CD14-positive monocyte (primary cell): ENCODE measurements at regions not wholly inside any gene's neighbourhood (a gene's known extent, or its start where the extent isn't known, plus 50 kb on each side); places are given as distances from the start of the nearest gene placed in this dataset.

Experiments
- DNase-seq, 3 donors: peaks; one replicate each; pipeline ENCODE4 v3.0.0-alpha.2; 2011 to 2022
- H2AFZ ChIP-seq: 2 replicates; pipeline ENCODE4 v1.6.0; 2012; ENCODE audit warnings: mild to moderate bottlenecking, low read depth, low read length, inconsistent platforms; ENCODE audit not compliant: insufficient read depth, poor library complexity, severe bottlenecking
- H3K27ac ChIP-seq, 2 donors: 1 replicate in 1 of 2; 2 replicates in 1 of 2; pipeline ENCODE4 v1.5.1; 2012 to 2013; ENCODE audit warnings: low read length in 2 of 2, control low read depth in 1 of 2, inconsistent platforms in 1 of 2, low read depth in 1 of 2, mild to moderate bottlenecking in 1 of 2
- H3K27me3 ChIP-seq, 2 donors: one replicate each; pipeline versions ENCODE4 v1.6.0 to v1.6.1; 2011 to 2013; ENCODE audit warnings: low read length in 2 of 2; ENCODE audit not compliant: control insufficient read depth in 2 of 2, insufficient read depth in 2 of 2
- H3K36me3 ChIP-seq, 2 donors: replicated peaks in 1 of 2; 1 replicate in 1 of 2; 2 replicates in 1 of 2; pipeline versions ENCODE4 v1.5.1 to v1.6.1; 2012 to 2013; ENCODE audit warnings: low read length in 2 of 2, control low read depth in 1 of 2, inconsistent platforms in 1 of 2, mild to moderate bottlenecking in 1 of 2; ENCODE audit not compliant: insufficient read depth in 2 of 2, control insufficient read depth in 1 of 2
- H3K4me1 ChIP-seq, 2 donors: 1 replicate in 1 of 2; 2 replicates in 1 of 2; pipeline versions ENCODE4 v1.5.1 to v1.6.1; 2012 to 2013; ENCODE audit warnings: low read length in 2 of 2, control low read depth in 1 of 2, inconsistent platforms in 1 of 2, mild to moderate bottlenecking in 1 of 2, moderate library complexity in 1 of 2; ENCODE audit not compliant: insufficient read depth in 2 of 2, control insufficient read depth in 1 of 2
- H3K4me2 ChIP-seq: replicated peaks from 2 replicates; pipeline ENCODE3; 2012; ENCODE audit warnings: low read length, moderate library complexity, mild to moderate bottlenecking; ENCODE audit not compliant: poor library complexity, severe bottlenecking; ENCODE audit errors: extremely low read depth
- H3K4me3 ChIP-seq, 3 experiments: fragments of 200-600 bp in 1 of 3; sonication (generic) in 1 of 3; replicated peaks in 1 of 3; 1 replicate in 2 of 3; 2 replicates in 1 of 3; pipeline ENCODE4 v1.5.1; 2011 to 2013; ENCODE audit warnings: low read length in 3 of 3, mild to moderate bottlenecking in 3 of 3, control low read depth in 2 of 3, low read depth in 2 of 3, inconsistent platforms in 1 of 3, moderate library complexity in 1 of 3
- H3K79me2 ChIP-seq: 2 replicates; pipeline ENCODE4 v1.6.0; 2012; ENCODE audit warnings: mild to moderate bottlenecking, control low read depth, inconsistent platforms, low read length, moderate library complexity; ENCODE audit not compliant: insufficient read depth
- H3K9ac ChIP-seq: 2 replicates; pipeline ENCODE4 v1.6.0; 2017; ENCODE audit warnings: low read length, mild to moderate bottlenecking; ENCODE audit not compliant: insufficient read depth, poor library complexity, severe bottlenecking
- H3K9me3 ChIP-seq, 2 donors: replicated peaks in 1 of 2; 1 replicate in 1 of 2; 2 replicates in 1 of 2; pipeline versions ENCODE4 v1.5.1 to v1.6.1; 2012 to 2013; ENCODE audit warnings: low read length in 2 of 2, control low read depth in 1 of 2; ENCODE audit not compliant: control insufficient read depth in 1 of 2, insufficient read depth in 1 of 2
- H4K20me1 ChIP-seq: 2 replicates; pipeline ENCODE4 v1.6.0; 2012; ENCODE audit warnings: mild to moderate bottlenecking, low read length, control low read depth, moderate library complexity; ENCODE audit not compliant: insufficient read depth
- H3K27ac Mint-ChIP-seq, 7 donors: one replicate each; pipeline ENCODE4 v1.8.0; 2020; ENCODE audit warnings: mild to moderate bottlenecking in 7 of 7, mixed read lengths in 7 of 7, moderate library complexity in 6 of 7, inconsistent platforms in 2 of 7
- H3K27me3 Mint-ChIP-seq, 3 donors: one replicate each; pipeline ENCODE4 v1.8.0; 2021 to 2022; ENCODE audit warnings: low read depth in 3 of 3, mild to moderate bottlenecking in 3 of 3, mixed read lengths in 3 of 3, moderate library complexity in 3 of 3, inconsistent platforms in 1 of 3
- H3K36me3 Mint-ChIP-seq, 2 donors: one replicate each; pipeline ENCODE4 v1.8.0; 2020; ENCODE audit warnings: mixed read lengths in 2 of 2, inconsistent platforms in 1 of 2, mild to moderate bottlenecking in 1 of 2
- H3K4me1 Mint-ChIP-seq: one replicate; pipeline ENCODE4 v1.8.0; 2020; ENCODE audit warnings: mild to moderate bottlenecking, mixed read lengths
- H3K4me3 Mint-ChIP-seq, 2 donors: one replicate each; pipeline ENCODE4 v1.8.0; 2020; ENCODE audit warnings: mild to moderate bottlenecking in 2 of 2, mixed read lengths in 2 of 2, moderate library complexity in 1 of 2
- H3K9me3 Mint-ChIP-seq, 7 donors: one replicate each; pipeline ENCODE4 v1.8.0; 2020 to 2022; ENCODE audit warnings: mixed read lengths in 7 of 7, mild to moderate bottlenecking in 6 of 7, moderate library complexity in 6 of 7, inconsistent platforms in 2 of 7
- WGBS: methylation state at CpG from one replicate; pipeline ENCODE4 v1.1.5; 2013; ENCODE audit warnings: missing lambda C conversion rate; ENCODE audit not compliant: insufficient coverage; 5-methylcytosine and 5-hydroxymethylcytosine counted together
- intact Hi-C, 2 donors: fragments of 100-400 bp; cut with micrococcal nuclease; formaldehyde crosslinking; loops; one replicate each; pipeline versions ENCODE4 v1.15.0 to v1.15.1; 2023
- TF ChIP-seq, protein P1 (sequence below): fragments of 200-600 bp; IDR thresholded peaks from one replicate; pipeline ENCODE4 v1.8.0; 2022; ENCODE audit warnings: antibody characterized with exemption, mild to moderate bottlenecking

DNA sequence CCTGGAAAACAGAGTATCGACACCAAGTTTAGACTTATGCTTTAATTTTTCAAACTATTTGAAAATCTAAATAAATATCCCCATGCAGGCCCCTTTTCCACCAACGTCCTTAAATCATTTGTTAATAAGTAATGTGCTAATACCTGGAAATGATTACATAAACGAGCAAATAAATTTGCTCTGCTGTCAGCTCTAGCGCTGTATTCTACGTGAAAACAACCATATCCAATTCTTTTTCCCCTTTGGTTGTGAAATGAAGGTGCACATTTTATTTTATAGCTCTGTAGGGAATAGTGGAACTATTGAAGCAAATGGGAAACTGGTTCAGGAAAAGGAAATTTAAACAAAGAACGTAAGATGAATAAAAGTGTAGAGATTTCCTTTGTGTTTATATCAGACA lies 137.7 kb upstream of the ZNF608 start:
- no CpG with 5 or more reads among the region's 6 CpGs for WGBS

DNA sequence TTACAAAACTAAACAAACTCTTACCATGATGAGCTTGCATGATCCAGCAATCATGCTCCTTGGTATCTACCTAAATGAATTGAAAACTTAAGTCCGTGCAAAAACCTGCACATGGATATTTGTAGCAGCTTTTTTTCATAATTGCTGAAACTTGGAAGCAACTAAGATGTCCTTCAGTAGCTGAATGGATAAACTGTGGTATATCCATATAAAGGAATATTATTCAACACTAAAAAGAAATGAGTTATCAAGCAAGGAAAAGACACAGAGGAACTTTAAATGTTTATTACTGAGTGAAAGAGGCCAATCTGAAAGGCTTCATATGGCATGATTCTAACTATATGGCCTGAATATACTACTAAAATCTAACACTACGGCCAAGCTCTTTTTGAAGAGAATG lies 139.1 kb upstream of the ZNF608 start:
- no peak overlapping the region for H3K9ac ChIP-seq
- H3K4me3 ChIP-seq = no peak overlapping the region
- Mint-ChIP-seq H3K27ac (no peak overlapping the region), H3K36me3 (no peaks in the 10 kb centered on the region), H3K9me3 (no peaks in the 10 kb centered on the region), H3K4me1 (peaks cover 8% of the 10 kb centered on the region), H3K27me3 (peaks cover 0 to 3% (median 0%) of the 10 kb centered on the region in 3 donors), H3K4me3 (no peak overlapping the region)
- H4K20me1 ChIP-seq = no peaks in the 10 kb centered on the region
- H3K36me3 ChIP-seq = no peaks in the 10 kb centered on the region
- no peak overlapping the region for H3K4me2 ChIP-seq
- no peak for DNase-seq
- TF ChIP-seq, protein P1, sequence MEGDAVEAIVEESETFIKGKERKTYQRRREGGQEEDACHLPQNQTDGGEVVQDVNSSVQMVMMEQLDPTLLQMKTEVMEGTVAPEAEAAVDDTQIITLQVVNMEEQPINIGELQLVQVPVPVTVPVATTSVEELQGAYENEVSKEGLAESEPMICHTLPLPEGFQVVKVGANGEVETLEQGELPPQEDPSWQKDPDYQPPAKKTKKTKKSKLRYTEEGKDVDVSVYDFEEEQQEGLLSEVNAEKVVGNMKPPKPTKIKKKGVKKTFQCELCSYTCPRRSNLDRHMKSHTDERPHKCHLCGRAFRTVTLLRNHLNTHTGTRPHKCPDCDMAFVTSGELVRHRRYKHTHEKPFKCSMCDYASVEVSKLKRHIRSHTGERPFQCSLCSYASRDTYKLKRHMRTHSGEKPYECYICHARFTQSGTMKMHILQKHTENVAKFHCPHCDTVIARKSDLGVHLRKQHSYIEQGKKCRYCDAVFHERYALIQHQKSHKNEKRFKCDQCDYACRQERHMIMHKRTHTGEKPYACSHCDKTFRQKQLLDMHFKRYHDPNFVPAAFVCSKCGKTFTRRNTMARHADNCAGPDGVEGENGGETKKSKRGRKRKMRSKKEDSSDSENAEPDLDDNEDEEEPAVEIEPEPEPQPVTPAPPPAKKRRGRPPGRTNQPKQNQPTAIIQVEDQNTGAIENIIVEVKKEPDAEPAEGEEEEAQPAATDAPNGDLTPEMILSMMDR = no peak
- no peak overlapping the region for H2AFZ ChIP-seq
- H3K79me2 ChIP-seq = no peaks in the 10 kb centered on the region
- no CpG with 5 or more reads among the region's 2 CpGs for WGBS
- H3K9me3 ChIP-seq = no peaks in the 10 kb centered on the region
- intact Hi-C loops = no loop called here
- H3K27me3 ChIP-seq = no peaks in the 10 kb centered on the region
- H3K4me1 ChIP-seq = peaks cover 9 to 16% of the 10 kb centered on the region in 2 donors
- no peak overlapping the region for H3K27ac ChIP-seq

More for the DNA sequence above, 137.7 kb upstream of the ZNF608 start:
- H3K4me3 ChIP-seq = no peak overlapping the region
- no peaks in the 10 kb centered on the region for H3K36me3 Mint-ChIP-seq
- H3K79me2 ChIP-seq = no peaks in the 10 kb centered on the region
- H3K4me1 ChIP-seq = peaks cover 20 to 25% of the 10 kb centered on the region in 2 donors
- H3K27ac ChIP-seq = no peak overlapping the region
- no peaks in the 10 kb centered on the region for H3K27me3 Mint-ChIP-seq
- no peaks in the 10 kb centered on the region for H3K36me3 ChIP-seq
- H4K20me1 ChIP-seq = no peaks in the 10 kb centered on the region
- TF ChIP-seq, protein P1 = no peak
- no peaks in the 10 kb centered on the region for H3K9me3 ChIP-seq
- no peak overlapping the region for H3K4me2 ChIP-seq
- intact Hi-C loops = no loop called here
- no peaks in the 10 kb centered on the region for H3K9me3 Mint-ChIP-seq
- H3K27me3 ChIP-seq = no peaks in the 10 kb centered on the region
- H3K4me1 Mint-ChIP-seq = peaks cover 14% of the 10 kb centered on the region
- no peak overlapping the region for H2AFZ ChIP-seq
- no peak for DNase-seq
- no peak overlapping the region for H3K9ac ChIP-seq
- no peak overlapping the region for H3K27ac Mint-ChIP-seq
- H3K4me3 Mint-ChIP-seq = no peak overlapping the region
